HEK293T (cell line): ENCODE measurements at regions not wholly inside any gene's neighbourhood (a gene's known extent, or its start where the extent isn't known, plus 50 kb on each side); places are given as distances from the start of the nearest gene placed in this dataset.

ENCODE experiments used
- BHLHE40 ChIP-seq: fragments of 450-650 bp; IDR thresholded peaks from 2 replicates; pipeline ENCODE4 v1.6.1; 2016; ENCODE audit warnings: mild to moderate bottlenecking, moderate library complexity, borderline replicate concordance
- CTBP1 ChIP-seq: fragments of 450-650 bp; IDR thresholded peaks from 2 replicates; pipeline ENCODE4 v1.6.1; 2016; ENCODE audit warnings: borderline replicate concordance
- FOXK2 ChIP-seq: fragments of 450-650 bp; IDR thresholded peaks from 2 replicates; pipeline ENCODE4 v1.6.1; 2016; ENCODE audit warnings: mild to moderate bottlenecking
- FOXM1 ChIP-seq: fragments of 450-650 bp; IDR thresholded peaks from 2 replicates; pipeline ENCODE4 v1.6.1; 2017; ENCODE audit warnings: mild to moderate bottlenecking, borderline replicate concordance
- HDGF ChIP-seq: fragments of 450-650 bp; IDR thresholded peaks from 2 replicates; pipeline ENCODE4 v1.6.1; 2017; ENCODE audit warnings: antibody characterized with exemption, borderline replicate concordance
- SP1 ChIP-seq: fragments of 450-650 bp; IDR thresholded peaks from 2 replicates; pipeline ENCODE4 v1.6.1; 2017
- SUZ12 ChIP-seq: fragments of 450-650 bp; IDR thresholded peaks from 2 replicates; pipeline ENCODE4 v1.6.1; 2016; ENCODE audit warnings: mild to moderate bottlenecking
- TARDBP ChIP-seq: fragments of 450-650 bp; IDR thresholded peaks from 2 replicates; pipeline ENCODE4 v1.6.1; 2016

GRCh38 chr6:2353412-2354137, 108.2 kb upstream of the GMDS start:
- TF ChIP-seq TARDBP: no peak
- no peak for TF ChIP-seq FOXM1
- TF ChIP-seq HDGF: no peak
- no peak for TF ChIP-seq SP1
- TF ChIP-seq BHLHE40: no peak
- no peak for TF ChIP-seq FOXK2
- TF ChIP-seq SUZ12: no peak
- TF ChIP-seq CTBP1: no peak
